HCT116 (cell line): ENCODE measurements at regions not wholly inside any gene's neighbourhood (a gene's known extent, or its start where the extent isn't known, plus 50 kb on each side); places are given as distances from the start of the nearest gene placed in this dataset.

ENCODE experiments used
- ATAC-seq: fragments of 200-7000 bp; cut with Tn5 transposase; 2 replicates; pipeline ENCODE4 v1.9.1; 2020; ENCODE audit warnings: mild to moderate bottlenecking, moderate library complexity
- BruUV-seq: library from RNA; stranded (reverse); fragments of 400-500 nt; replicated peaks from 2 replicates; lab custom pipeline; 2021; lab: Mats Ljungman, UMichigan
- CTCF ChIA-PET: fragments of 300-600 bp; sonication (Branson Sonifier 250); formaldehyde crosslinking; loops from one replicate; lab custom pipeline; 2021; ENCODE audit warnings: antibody characterized with exemption; lab: Charles Lee
- POLR2A ChIA-PET: fragments of 300-600, 350-600 bp; sonication (Branson Sonifier 250); formaldehyde crosslinking; loops from one replicate; lab custom pipeline; 2021; ENCODE audit warnings: antibody characterized with exemption; lab: Charles Lee
- RAD21 ChIA-PET, 2 experiments: fragments of 300-600 bp; sonication (Branson Sonifier 250); formaldehyde crosslinking; loops; one replicate each; lab custom pipeline; 2023; ENCODE audit warnings: low total read pairs in 2 of 2; ENCODE audit not compliant: uncharacterized antibody in 2 of 2, unreplicated experiment in 2 of 2, low non-redundant PET in 1 of 2; lab: Charles Lee
- DNase-seq: peaks from one replicate; pipeline ENCODE4 v3.0.0-alpha.2; 2010; ENCODE audit warnings: low read depth, low spot score
- H2AFZ ChIP-seq: fragments of 200-600 bp; shearing (Covaris generic), sonication (generic); 2 replicates; pipeline ENCODE4 v1.6.1; 2017; ENCODE audit warnings: low read depth, mixed run types, mixed read lengths, antibody characterized with exemption, low read length; ENCODE audit not compliant: poor library complexity, severe bottlenecking
- H3K27ac ChIP-seq: 2 replicates; pipeline ENCODE4 v1.5.1; 2012; ENCODE audit warnings: low read depth, low read length
- H3K27me3 ChIP-seq: fragments of 200-600 bp; sonication (generic); 2 replicates; pipeline ENCODE4 v1.6.1; 2016; ENCODE audit warnings: mixed run types, low read length, mixed read lengths; ENCODE audit not compliant: insufficient read depth
- H3K36me3 ChIP-seq, 2 experiments: fragments of 200-500 bp in 1 of 2; fragments of 200-600 bp in 1 of 2; sonication (Bioruptor generic) in 1 of 2; sonication (generic) in 1 of 2; 2 replicates each; pipeline versions ENCODE4 v1.5.1 to v1.6.1; 2014 to 2016; ENCODE audit warnings: low read length in 2 of 2, inconsistent platforms in 1 of 2, mixed read lengths in 1 of 2, mixed run types in 1 of 2; ENCODE audit not compliant: insufficient read depth in 2 of 2, control insufficient read depth in 1 of 2
- H3K4me1 ChIP-seq, 2 experiments: fragments of 200-600 bp in 1 of 2; sonication (generic) in 1 of 2; 2 replicates each; pipeline versions ENCODE4 v1.5.1 to v1.6.1; 2012 to 2017; ENCODE audit warnings: low read length in 2 of 2, inconsistent platforms in 1 of 2, mild to moderate bottlenecking in 1 of 2, mixed read lengths in 1 of 2, mixed run types in 1 of 2, moderate library complexity in 1 of 2; ENCODE audit not compliant: insufficient read depth in 2 of 2, control insufficient read depth in 1 of 2
- H3K4me2 ChIP-seq: fragments of 200-600 bp; sonication (generic); 2 replicates; pipeline ENCODE4 v1.6.1; 2017; ENCODE audit warnings: mixed run types, low read length, mixed read lengths
- H3K4me3 ChIP-seq, 2 experiments: fragments of 200-600 bp in 1 of 2; sonication (generic) in 1 of 2; replicated peaks in 1 of 2; 2 replicates each; pipeline ENCODE4 v1.5.1; 2011 to 2016; ENCODE audit warnings: low read length in 2 of 2, control low read depth in 1 of 2, low read depth in 1 of 2, mild to moderate bottlenecking in 1 of 2, mixed read lengths in 1 of 2, mixed run types in 1 of 2
- H3K79me2 ChIP-seq: fragments of 200-600 bp; sonication (generic); 2 replicates; pipeline ENCODE4 v1.6.1; 2017; ENCODE audit warnings: mild to moderate bottlenecking, mixed run types, low read length, moderate library complexity, mixed read lengths; ENCODE audit not compliant: insufficient read depth
- H3K9ac ChIP-seq: fragments of 200-600 bp; sonication (generic); 2 replicates; pipeline ENCODE4 v1.6.1; 2016; ENCODE audit warnings: low read length, mixed read lengths
- H3K9me2 ChIP-seq: fragments of 200-600 bp; sonication (generic), shearing (Covaris generic); 2 replicates; pipeline ENCODE4 v1.6.1; 2017; ENCODE audit warnings: mixed run types, mild to moderate bottlenecking, moderate library complexity; ENCODE audit not compliant: insufficient read depth
- H3K9me3 ChIP-seq, 2 experiments: fragments of 200-500 bp in 1 of 2; fragments of 200-600 bp in 1 of 2; sonication (Bioruptor generic) in 1 of 2; sonication (generic) in 1 of 2; 2 replicates each; pipeline ENCODE4 v1.6.1; 2014 to 2017; ENCODE audit warnings: low read length in 2 of 2, mixed read lengths in 2 of 2, inconsistent platforms in 1 of 2, low read depth in 1 of 2, mild to moderate bottlenecking in 1 of 2, mixed run types in 1 of 2, moderate library complexity in 1 of 2; ENCODE audit not compliant: control insufficient read depth in 1 of 2, insufficient read depth in 1 of 2
- H4K20me1 ChIP-seq: fragments of 200-600 bp; sonication (generic), shearing (Covaris generic); 2 replicates; pipeline ENCODE4 v1.6.1; 2017; ENCODE audit warnings: mixed run types, mild to moderate bottlenecking, moderate library complexity; ENCODE audit not compliant: insufficient read depth
- CEBPB ChIP-seq: IDR thresholded peaks from 2 replicates; pipeline ENCODE4 v1.6.1; 2012; ENCODE audit warnings: low read depth
- CTCF ChIP-seq, 3 experiments: fragments of 200-600 bp in 1 of 3; sonication (generic) in 1 of 3; IDR thresholded peaks in 2 of 3; conservative IDR thresholded peaks in 1 of 3; 2 replicates each; pipeline ENCODE4 v1.5.1; 2012 to 2017; ENCODE audit warnings: low read depth in 2 of 3, low read length in 2 of 3, antibody characterized with exemption in 1 of 3, borderline replicate concordance in 1 of 3, control low read depth in 1 of 3, mild to moderate bottlenecking in 1 of 3, mixed read lengths in 1 of 3, mixed run types in 1 of 3, moderate library complexity in 1 of 3; ENCODE audit not compliant: insufficient read depth in 1 of 3
- EGR1 ChIP-seq: IDR thresholded peaks from 2 replicates; pipeline ENCODE4 v1.6.1; 2012; ENCODE audit warnings: low read depth
- ELF1 ChIP-seq: IDR thresholded peaks from 2 replicates; pipeline ENCODE4 v1.6.1; 2012; ENCODE audit warnings: low read depth, borderline replicate concordance
- EZH2 ChIP-seq: fragments of 200-600 bp; sonication (generic); IDR thresholded peaks from 2 replicates; pipeline ENCODE4 v1.6.1; 2017; ENCODE audit warnings: antibody characterized with exemption, mixed run types
- EZH2phosphoT487 ChIP-seq: fragments of 200-600 bp; IDR thresholded peaks from 2 replicates; pipeline ENCODE4 v1.6.1; 2018; ENCODE audit warnings: antibody characterized with exemption, borderline replicate concordance
- FOSL1 ChIP-seq: IDR thresholded peaks from 2 replicates; pipeline ENCODE4 v1.6.1; 2012; ENCODE audit warnings: low read depth
- JUND ChIP-seq: IDR thresholded peaks from 2 replicates; pipeline ENCODE4 v1.6.1; 2012
- MAX ChIP-seq: IDR thresholded peaks from 2 replicates; pipeline ENCODE4 v1.6.1; 2012
- POLR2A ChIP-seq: IDR thresholded peaks from 2 replicates; pipeline ENCODE4 v1.7.0; 2011; ENCODE audit warnings: borderline replicate concordance; ENCODE audit not compliant: insufficient read depth, insufficient read length; ENCODE audit errors: extremely low read depth
- POLR2AphosphoS5 ChIP-seq: IDR thresholded peaks from 2 replicates; pipeline ENCODE4 v1.6.1; 2011; ENCODE audit warnings: mild to moderate bottlenecking, low read depth, low read length, moderate library complexity
- SIN3A ChIP-seq: IDR thresholded peaks from 2 replicates; pipeline ENCODE4 v1.6.1; 2012; ENCODE audit warnings: low read depth
- SP1 ChIP-seq: IDR thresholded peaks from 2 replicates; pipeline ENCODE4 v1.6.1; 2012; ENCODE audit warnings: low read depth
- TCF7L2 ChIP-seq: IDR thresholded peaks from 2 replicates; pipeline ENCODE4 v1.7.0; 2011; ENCODE audit warnings: borderline replicate concordance, inconsistent platforms; ENCODE audit not compliant: insufficient read depth, insufficient read length; ENCODE audit errors: extremely low read depth
- intact Hi-C: fragments of 100-400 bp; cut with micrococcal nuclease; formaldehyde crosslinking; loops from 2 replicates; pipeline ENCODE4 v1.10.0; 2022

GRCh38 chr20:21862259-21862946, 156.9 kb downstream of the PAX1 start:
- Histone ChIP-seq H3K36me3 (no peaks in the 10 kb centered on the region), H3K4me1 (no peaks in the 10 kb centered on the region), H3K9me2 (no peaks in the 10 kb centered on the region), H4K20me1 (no peaks in the 10 kb centered on the region), H3K4me2 (no peak overlapping the region), H3K27me3 (no peaks in the 10 kb centered on the region), H3K9me3 (peaks cover 0 to 6% of the 10 kb centered on the region in 2 experiments; a peak in 2 of 4 replicates), H3K79me2 (no peaks in the 10 kb centered on the region), H3K27ac (no peak overlapping the region), H3K9ac (no peak overlapping the region), H2AFZ (no peak overlapping the region), H3K4me3 (no peak overlapping the region)
- ATAC-seq (no peak), DNase-seq (no peak)
- ChIA-PET POLR2A (no interaction called here), RAD21 (no interaction called here), CTCF (no interaction called here)
- no TSS peak for BruUV-seq
- TF ChIP-seq MAX: no peak
- TF ChIP-seq EGR1: no peak
- TF ChIP-seq SP1: no peak
- TF ChIP-seq SIN3A: no peak
- no peak for TF ChIP-seq EZH2
- TF ChIP-seq FOSL1: no peak
- no peak for TF ChIP-seq POLR2AphosphoS5
- no peak for TF ChIP-seq ELF1
- TF ChIP-seq JUND: no peak
- no peak for TF ChIP-seq TCF7L2
- TF ChIP-seq EZH2phosphoT487: no peak
- TF ChIP-seq CTCF (IDR thresholded peaks at IDR 0.05 in 2 of 3, conservative IDR thresholded peaks at IDR 0.05 in 1 of 3; ENCODE audit: borderline replicate concordance in 1 of 3, insufficient read depth in 1 of 3, low read depth in 2 of 3, low read length in 2 of 3): no peak
- TF ChIP-seq POLR2A: no peak
- no peak for TF ChIP-seq CEBPB
- intact Hi-C loops: no loop called here
